ENCODE measurements at regions not wholly inside any gene's neighbourhood (a gene's known extent, or its start where the extent isn't known, plus 50 kb on each side); places are given as distances from the start of the nearest gene placed in this dataset.

- no peak overlapping the region for H2BK120ac ChIP-seq (ENCODE audit: low read depth, low read length)
- peak overlapping the region; percentile 90 for H3K27ac ChIP-seq (ENCODE audit: low read length, poor library complexity, severe bottlenecking)
- peak overlapping the region; percentile 47 for H3K9ac ChIP-seq (ENCODE audit: low read length)
- H3K4me1 ChIP-seq (ENCODE audit: control insufficient read depth, insufficient read depth, low read depth, low read length), result peaks cover 19% of the 10 kb centered on the region
- no peak overlapping the region for H3K23ac ChIP-seq (ENCODE audit: low read length in 2 of 2)
- no peak overlapping the region for H4K91ac ChIP-seq (ENCODE audit: low read length)
- no peak overlapping the region for H3K4ac ChIP-seq (ENCODE audit: low read depth in 1 of 2, low read length in 2 of 2)
- no peak overlapping the region for H2BK15ac ChIP-seq (ENCODE audit: low read depth, poor library complexity, severe bottlenecking)
- H3K4me2 ChIP-seq (ENCODE audit: low read length, poor library complexity, severe bottlenecking), result peak overlapping the region; percentile 54
- H3K27me3 ChIP-seq (ENCODE audit: control insufficient read depth in 1 of 2, insufficient read depth in 1 of 2, low read length in 2 of 2), result no peaks in the 10 kb centered on the region
- no peak overlapping the region for H2AFZ ChIP-seq (ENCODE audit: low read depth, low read length)
- no peak overlapping the region for H2BK12ac ChIP-seq (ENCODE audit: low read length in 2 of 2)
- H2BK5ac ChIP-seq (ENCODE audit: low read depth, low read length, poor library complexity, severe bottlenecking), result peak overlapping the region; percentile 92
- peak overlapping the region; percentile 29 for H4K8ac ChIP-seq (ENCODE audit: low read length)
- H3K14ac ChIP-seq (ENCODE audit: low read length in 2 of 2), result no peak overlapping the region
- H3K4me3 ChIP-seq (ENCODE audit: insufficient read depth in 1 of 2, low read depth in 1 of 2, low read length in 2 of 2), result peak overlapping the region in 1 of 2 experiments; percentile 7
- peak overlapping the region; percentile 94 for H2AK5ac ChIP-seq (ENCODE audit: low read length, severe bottlenecking)
- H3K36me3 ChIP-seq (ENCODE audit: control insufficient read depth in 1 of 2, insufficient read depth in 2 of 2, low read depth in 1 of 2, low read length in 2 of 2), result no peaks in the 10 kb centered on the region
- DNase-seq, result peak; percentile 62
- H3K9me3 ChIP-seq (ENCODE audit: control insufficient read depth, low read length), result no peaks in the 10 kb centered on the region
- no peaks in the 10 kb centered on the region for H3K79me1 ChIP-seq (replicated peaks; ENCODE audit: low read length, poor library complexity, severe bottlenecking)
- no peak overlapping the region for H3K18ac ChIP-seq (ENCODE audit: low read depth in 1 of 2, low read length in 2 of 2)
- WGBS, result 82% methylated on average over 16 of the region's 16 CpGs
These were observed 63.8 kb upstream of the BZW1 start for GRCh38 chr2:200747668-200748618.

- Histone ChIP-seq H3K36me3 (ENCODE audit: control insufficient read depth in 1 of 2, insufficient read depth in 2 of 2, low read depth in 1 of 2, low read length in 2 of 2) (no peaks in the 10 kb centered on the region), H4K91ac (ENCODE audit: low read length) (no peak overlapping the region), H3K27ac (ENCODE audit: low read length, poor library complexity, severe bottlenecking) (peak overlapping the region; percentile 90), H2BK5ac (ENCODE audit: low read depth, low read length, poor library complexity, severe bottlenecking) (no peak overlapping the region), H2BK15ac (ENCODE audit: low read depth, poor library complexity, severe bottlenecking) (no peak overlapping the region), H3K4me3 (ENCODE audit: insufficient read depth in 1 of 2, low read depth in 1 of 2, low read length in 2 of 2) (no peak overlapping the region), H2AK5ac (ENCODE audit: low read length, severe bottlenecking) (peak overlapping the region; percentile 94), H3K9me3 (ENCODE audit: control insufficient read depth, low read length) (no peaks in the 10 kb centered on the region), H3K23ac (ENCODE audit: low read length in 2 of 2) (no peak overlapping the region), H3K4ac (ENCODE audit: low read depth in 1 of 2, low read length in 2 of 2) (no peak overlapping the region), H4K8ac (ENCODE audit: low read length) (no peak overlapping the region), H3K9ac (ENCODE audit: low read length) (no peak overlapping the region), H3K79me1 (replicated peaks; ENCODE audit: low read length, poor library complexity, severe bottlenecking) (no peaks in the 10 kb centered on the region), H3K18ac (ENCODE audit: low read depth in 1 of 2, low read length in 2 of 2) (no peak overlapping the region), H2BK120ac (ENCODE audit: low read depth, low read length) (no peak overlapping the region), H2BK12ac (ENCODE audit: low read length in 2 of 2) (no peak overlapping the region), H3K27me3 (ENCODE audit: control insufficient read depth in 1 of 2, insufficient read depth in 1 of 2, low read length in 2 of 2) (no peaks in the 10 kb centered on the region), H2AFZ (ENCODE audit: low read depth, low read length) (no peak overlapping the region), H3K4me2 (ENCODE audit: low read length, poor library complexity, severe bottlenecking) (no peak overlapping the region), H3K4me1 (ENCODE audit: control insufficient read depth, insufficient read depth, low read depth, low read length) (peaks cover 15% of the 10 kb centered on the region), H3K14ac (ENCODE audit: low read length in 2 of 2) (no peak overlapping the region)
- no peak for DNase-seq
- WGBS, result 92% methylated on average over 4 of the region's 4 CpGs
These were observed 62.9 kb upstream of the BZW1 start for GRCh38 chr2:200748779-200749178.

GRCh38 chr2:200749631-200750322 lies 61.9 kb upstream of the BZW1 start:
- Histone ChIP-seq H3K9ac (ENCODE audit: low read length) (no peak overlapping the region), H3K4me2 (ENCODE audit: low read length, poor library complexity, severe bottlenecking) (no peak overlapping the region), H4K8ac (ENCODE audit: low read length) (no peak overlapping the region), H3K9me3 (ENCODE audit: control insufficient read depth, low read length) (no peaks in the 10 kb centered on the region), H3K23ac (ENCODE audit: low read length in 2 of 2) (no peak overlapping the region), H2AK5ac (ENCODE audit: low read length, severe bottlenecking) (peak overlapping the region; percentile 69), H2BK15ac (ENCODE audit: low read depth, poor library complexity, severe bottlenecking) (no peak overlapping the region), H2AFZ (ENCODE audit: low read depth, low read length) (no peak overlapping the region), H3K27me3 (ENCODE audit: control insufficient read depth in 1 of 2, insufficient read depth in 1 of 2, low read length in 2 of 2) (no peaks in the 10 kb centered on the region), H2BK120ac (ENCODE audit: low read depth, low read length) (no peak overlapping the region), H3K79me1 (replicated peaks; ENCODE audit: low read length, poor library complexity, severe bottlenecking) (no peaks in the 10 kb centered on the region), H3K18ac (ENCODE audit: low read depth in 1 of 2, low read length in 2 of 2) (no peak overlapping the region), H4K91ac (ENCODE audit: low read length) (no peak overlapping the region), H3K4ac (ENCODE audit: low read depth in 1 of 2, low read length in 2 of 2) (no peak overlapping the region), H3K4me1 (ENCODE audit: control insufficient read depth, insufficient read depth, low read depth, low read length) (peaks cover 14% of the 10 kb centered on the region), H2BK5ac (ENCODE audit: low read depth, low read length, poor library complexity, severe bottlenecking) (no peak overlapping the region), H3K4me3 (ENCODE audit: insufficient read depth in 1 of 2, low read depth in 1 of 2, low read length in 2 of 2) (no peak overlapping the region), H3K36me3 (ENCODE audit: control insufficient read depth in 1 of 2, insufficient read depth in 2 of 2, low read depth in 1 of 2, low read length in 2 of 2) (no peaks in the 10 kb centered on the region), H3K14ac (ENCODE audit: low read length in 2 of 2) (no peak overlapping the region), H3K27ac (ENCODE audit: low read length, poor library complexity, severe bottlenecking) (no peak overlapping the region), H2BK12ac (ENCODE audit: low read length in 2 of 2) (no peak overlapping the region)
- DNase-seq, result no peak
- WGBS, result 91% methylated on average over 2 of the region's 4 CpGs

- no peak overlapping the region for H4K8ac ChIP-seq (ENCODE audit: low read length)
- no peak for DNase-seq
- H2BK12ac ChIP-seq (ENCODE audit: low read length in 2 of 2), result no peak overlapping the region
- no peak overlapping the region for H2AFZ ChIP-seq (ENCODE audit: low read depth, low read length)
- H4K91ac ChIP-seq (ENCODE audit: low read length), result no peak overlapping the region
- H2AK5ac ChIP-seq (ENCODE audit: low read length, severe bottlenecking), result peak overlapping the region; percentile 95
- H3K4me1 ChIP-seq (ENCODE audit: control insufficient read depth, insufficient read depth, low read depth, low read length), result peaks cover 16% of the 10 kb centered on the region
- H2BK5ac ChIP-seq (ENCODE audit: low read depth, low read length, poor library complexity, severe bottlenecking), result no peak overlapping the region
- no peak overlapping the region for H3K9ac ChIP-seq (ENCODE audit: low read length)
- WGBS, result 70% methylated on average over 2 of the region's 6 CpGs
- no peak overlapping the region for H2BK15ac ChIP-seq (ENCODE audit: low read depth, poor library complexity, severe bottlenecking)
- H2BK120ac ChIP-seq (ENCODE audit: low read depth, low read length), result no peak overlapping the region
- H3K4me2 ChIP-seq (ENCODE audit: low read length, poor library complexity, severe bottlenecking), result no peak overlapping the region
- no peak overlapping the region for H3K23ac ChIP-seq (ENCODE audit: low read length in 2 of 2)
- H3K14ac ChIP-seq (ENCODE audit: low read length in 2 of 2), result no peak overlapping the region
- no peak overlapping the region for H3K4ac ChIP-seq (ENCODE audit: low read depth in 1 of 2, low read length in 2 of 2)
- no peaks in the 10 kb centered on the region for H3K27me3 ChIP-seq (ENCODE audit: control insufficient read depth in 1 of 2, insufficient read depth in 1 of 2, low read length in 2 of 2)
- no peak overlapping the region for H3K4me3 ChIP-seq (ENCODE audit: insufficient read depth in 1 of 2, low read depth in 1 of 2, low read length in 2 of 2)
- no peak overlapping the region for H3K27ac ChIP-seq (ENCODE audit: low read length, poor library complexity, severe bottlenecking)
- H3K9me3 ChIP-seq (ENCODE audit: control insufficient read depth, low read length), result no peaks in the 10 kb centered on the region
- no peaks in the 10 kb centered on the region for H3K36me3 ChIP-seq (ENCODE audit: control insufficient read depth in 1 of 2, insufficient read depth in 2 of 2, low read depth in 1 of 2, low read length in 2 of 2)
- no peaks in the 10 kb centered on the region for H3K79me1 ChIP-seq (replicated peaks; ENCODE audit: low read length, poor library complexity, severe bottlenecking)
- no peak overlapping the region for H3K18ac ChIP-seq (ENCODE audit: low read depth in 1 of 2, low read length in 2 of 2)
These were observed 61.3 kb upstream of the BZW1 start for GRCh38 chr2:200750323-200750910.
